ENCODE measurements at regions not wholly inside any gene's neighbourhood (a gene's known extent, or its start where the extent isn't known, plus 50 kb on each side); places are given as distances from the start of the nearest gene placed in this dataset.

DNA sequence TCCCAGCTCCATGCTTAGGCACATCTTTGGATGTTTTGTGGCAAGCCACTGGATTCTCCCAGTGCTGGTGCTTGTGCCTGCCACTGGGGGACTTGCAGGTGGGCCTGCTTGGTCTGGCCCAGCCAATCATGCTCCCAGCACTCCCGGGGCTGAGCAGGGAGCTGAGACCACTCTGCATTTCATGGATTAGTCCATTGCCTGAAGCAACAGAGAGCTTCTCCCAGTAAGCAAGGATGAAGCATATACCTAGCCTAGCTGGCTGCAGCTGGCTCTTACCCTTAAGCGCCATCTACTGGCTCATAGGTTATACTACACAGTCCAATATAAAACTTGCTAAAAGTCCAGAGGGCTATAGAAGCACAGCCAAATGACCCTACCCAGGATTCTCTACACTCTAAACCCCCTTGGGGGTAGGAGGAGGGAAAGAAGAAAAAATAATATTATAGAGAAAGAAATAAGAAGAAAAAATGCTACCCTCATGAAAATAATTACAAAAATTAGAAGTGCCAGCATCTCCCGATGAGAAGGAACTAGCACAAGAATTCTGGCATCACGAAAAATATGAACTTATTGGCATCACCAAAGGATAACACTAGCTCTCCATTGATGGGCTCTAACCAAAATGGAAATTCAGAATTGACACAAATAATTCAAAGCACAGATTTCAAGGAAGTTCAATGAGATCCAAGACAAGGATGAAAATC is 275.3 kb downstream of the C11orf87 start:
- Histone ChIP-seq H4K91ac (ENCODE audit: low read length) (no peak overlapping the region), H3K4me2 (ENCODE audit: low read length, poor library complexity, severe bottlenecking) (no peak overlapping the region), H2BK12ac (ENCODE audit: low read length in 2 of 2) (peak overlapping the region in 1 of 2 experiments; percentile 3), H3K27me3 (ENCODE audit: control insufficient read depth in 1 of 2, insufficient read depth in 1 of 2, low read length in 2 of 2) (no peaks in the 10 kb centered on the region), H4K8ac (ENCODE audit: low read length) (no peak overlapping the region), H3K27ac (ENCODE audit: low read length, poor library complexity, severe bottlenecking) (no peak overlapping the region), H3K4ac (ENCODE audit: low read depth in 1 of 2, low read length in 2 of 2) (no peak overlapping the region), H3K18ac (ENCODE audit: low read depth in 1 of 2, low read length in 2 of 2) (no peak overlapping the region), H2AK5ac (ENCODE audit: low read length, severe bottlenecking) (no peak overlapping the region), H3K79me1 (replicated peaks; ENCODE audit: low read length, poor library complexity, severe bottlenecking) (no peaks in the 10 kb centered on the region), H2AFZ (ENCODE audit: low read depth, low read length) (no peak overlapping the region), H2BK5ac (ENCODE audit: low read depth, low read length, poor library complexity, severe bottlenecking) (no peak overlapping the region), H2BK120ac (ENCODE audit: low read depth, low read length) (no peak overlapping the region), H3K4me1 (ENCODE audit: control insufficient read depth, insufficient read depth, low read depth, low read length) (no peaks in the 10 kb centered on the region), H3K9ac (ENCODE audit: low read length) (peak overlapping the region; percentile 41), H2BK15ac (ENCODE audit: low read depth, poor library complexity, severe bottlenecking) (no peak overlapping the region), H3K14ac (ENCODE audit: low read length in 2 of 2) (no peak overlapping the region), H3K36me3 (ENCODE audit: control insufficient read depth in 1 of 2, insufficient read depth in 2 of 2, low read depth in 1 of 2, low read length in 2 of 2) (no peaks in the 10 kb centered on the region), H3K4me3 (ENCODE audit: insufficient read depth in 1 of 2, low read depth in 1 of 2, low read length in 2 of 2) (no peak overlapping the region), H3K23ac (ENCODE audit: low read length in 2 of 2) (no peak overlapping the region), H3K9me3 (ENCODE audit: control insufficient read depth, low read length) (peaks cover 10% of the 10 kb centered on the region)
- peak; percentile 64 for DNase-seq
- WGBS, result 61% methylated on average over 4 of the region's 4 CpGs

DNA sequence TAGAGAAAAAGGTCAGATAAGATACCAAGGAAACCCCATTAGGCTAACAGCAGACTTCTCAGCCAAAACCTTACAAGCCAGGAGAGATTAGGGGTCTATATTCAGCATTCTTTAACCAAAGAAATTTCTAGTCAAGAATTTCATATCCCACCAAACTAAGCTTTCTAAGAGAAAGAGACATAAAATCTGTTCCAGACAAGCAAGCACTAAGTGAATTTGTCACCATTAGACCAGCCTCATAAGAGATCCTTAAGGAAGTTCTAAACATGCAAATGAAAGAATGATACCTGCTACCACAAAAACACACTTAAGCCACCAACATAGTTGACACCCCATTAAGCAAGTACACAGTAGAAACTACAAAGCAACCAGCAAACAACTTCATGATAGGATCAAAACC is 276.2 kb downstream of the C11orf87 start:
- no peak overlapping the region for H3K4me2 ChIP-seq (ENCODE audit: low read length, poor library complexity, severe bottlenecking)
- H2BK5ac ChIP-seq (ENCODE audit: low read depth, low read length, poor library complexity, severe bottlenecking), result no peak overlapping the region
- no peak overlapping the region for H2BK15ac ChIP-seq (ENCODE audit: low read depth, poor library complexity, severe bottlenecking)
- H3K4me3 ChIP-seq (ENCODE audit: insufficient read depth in 1 of 2, low read depth in 1 of 2, low read length in 2 of 2), result no peak overlapping the region
- no peak overlapping the region for H4K91ac ChIP-seq (ENCODE audit: low read length)
- H3K4ac ChIP-seq (ENCODE audit: low read depth in 1 of 2, low read length in 2 of 2), result no peak overlapping the region
- no peak overlapping the region for H3K18ac ChIP-seq (ENCODE audit: low read depth in 1 of 2, low read length in 2 of 2)
- no peaks in the 10 kb centered on the region for H3K36me3 ChIP-seq (ENCODE audit: control insufficient read depth in 1 of 2, insufficient read depth in 2 of 2, low read depth in 1 of 2, low read length in 2 of 2)
- DNase-seq, result no peak
- no peak overlapping the region for H3K27ac ChIP-seq (ENCODE audit: low read length, poor library complexity, severe bottlenecking)
- H3K23ac ChIP-seq (ENCODE audit: low read length in 2 of 2), result no peak overlapping the region
- H3K4me1 ChIP-seq (ENCODE audit: control insufficient read depth, insufficient read depth, low read depth, low read length), result no peaks in the 10 kb centered on the region
- H3K9me3 ChIP-seq (ENCODE audit: control insufficient read depth, low read length), result peaks cover 10% of the 10 kb centered on the region
- no peak overlapping the region for H3K9ac ChIP-seq (ENCODE audit: low read length)
- no peaks in the 10 kb centered on the region for H3K79me1 ChIP-seq (replicated peaks; ENCODE audit: low read length, poor library complexity, severe bottlenecking)
- no peak overlapping the region for H4K8ac ChIP-seq (ENCODE audit: low read length)
- H2BK12ac ChIP-seq (ENCODE audit: low read length in 2 of 2), result no peak overlapping the region
- no peak overlapping the region for H2BK120ac ChIP-seq (ENCODE audit: low read depth, low read length)
- no peaks in the 10 kb centered on the region for H3K27me3 ChIP-seq (ENCODE audit: control insufficient read depth in 1 of 2, insufficient read depth in 1 of 2, low read length in 2 of 2)
- H3K14ac ChIP-seq (ENCODE audit: low read length in 2 of 2), result no peak overlapping the region
- no peak overlapping the region for H2AFZ ChIP-seq (ENCODE audit: low read depth, low read length)
- H2AK5ac ChIP-seq (ENCODE audit: low read length, severe bottlenecking), result no peak overlapping the region

DNA sequence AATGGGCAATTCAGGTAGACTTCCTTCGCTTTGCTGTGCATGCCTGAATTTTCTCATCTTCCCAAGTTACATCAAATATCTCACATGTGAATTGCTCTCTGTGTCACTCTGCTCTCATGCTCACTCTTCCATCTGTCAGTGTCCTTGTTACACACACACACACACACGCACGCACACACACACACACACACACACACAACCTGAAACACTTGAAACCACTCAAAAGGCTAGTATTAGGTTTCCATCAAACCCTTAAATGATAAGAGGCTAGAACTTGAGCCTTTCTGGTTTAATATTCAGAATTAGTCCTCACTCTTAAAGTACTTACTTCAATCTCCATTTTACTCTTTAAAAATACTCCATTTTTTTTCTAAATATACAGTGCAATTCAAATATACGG is 282.4 kb downstream of the C11orf87 start:
- DNase-seq, result no peak
- no peak overlapping the region for H2BK12ac ChIP-seq (ENCODE audit: low read length in 2 of 2)
- H2BK15ac ChIP-seq (ENCODE audit: low read depth, poor library complexity, severe bottlenecking), result no peak overlapping the region
- no peak overlapping the region for H4K91ac ChIP-seq (ENCODE audit: low read length)
- H3K36me3 ChIP-seq (ENCODE audit: control insufficient read depth in 1 of 2, insufficient read depth in 2 of 2, low read depth in 1 of 2, low read length in 2 of 2), result no peaks in the 10 kb centered on the region
- H3K79me1 ChIP-seq (replicated peaks; ENCODE audit: low read length, poor library complexity, severe bottlenecking), result no peaks in the 10 kb centered on the region
- H3K27me3 ChIP-seq (ENCODE audit: control insufficient read depth in 1 of 2, insufficient read depth in 1 of 2, low read length in 2 of 2), result no peaks in the 10 kb centered on the region
- no peak overlapping the region for H3K14ac ChIP-seq (ENCODE audit: low read length in 2 of 2)
- no peak overlapping the region for H3K4ac ChIP-seq (ENCODE audit: low read depth in 1 of 2, low read length in 2 of 2)
- no peak overlapping the region for H3K23ac ChIP-seq (ENCODE audit: low read length in 2 of 2)
- H3K4me3 ChIP-seq (ENCODE audit: insufficient read depth in 1 of 2, low read depth in 1 of 2, low read length in 2 of 2), result no peak overlapping the region
- WGBS, result 63% methylated on average over 4 of the region's 4 CpGs
- H3K4me1 ChIP-seq (ENCODE audit: control insufficient read depth, insufficient read depth, low read depth, low read length), result no peaks in the 10 kb centered on the region
- H3K4me2 ChIP-seq (ENCODE audit: low read length, poor library complexity, severe bottlenecking), result no peak overlapping the region
- H2AK5ac ChIP-seq (ENCODE audit: low read length, severe bottlenecking), result no peak overlapping the region
- H3K18ac ChIP-seq (ENCODE audit: low read depth in 1 of 2, low read length in 2 of 2), result no peak overlapping the region
- H2BK120ac ChIP-seq (ENCODE audit: low read depth, low read length), result no peak overlapping the region
- H3K9ac ChIP-seq (ENCODE audit: low read length), result no peak overlapping the region
- no peak overlapping the region for H4K8ac ChIP-seq (ENCODE audit: low read length)
- H2BK5ac ChIP-seq (ENCODE audit: low read depth, low read length, poor library complexity, severe bottlenecking), result no peak overlapping the region
- H3K9me3 ChIP-seq (ENCODE audit: control insufficient read depth, low read length), result no peaks in the 10 kb centered on the region
- no peak overlapping the region for H3K27ac ChIP-seq (ENCODE audit: low read length, poor library complexity, severe bottlenecking)
- no peak overlapping the region for H2AFZ ChIP-seq (ENCODE audit: low read depth, low read length)

DNA sequence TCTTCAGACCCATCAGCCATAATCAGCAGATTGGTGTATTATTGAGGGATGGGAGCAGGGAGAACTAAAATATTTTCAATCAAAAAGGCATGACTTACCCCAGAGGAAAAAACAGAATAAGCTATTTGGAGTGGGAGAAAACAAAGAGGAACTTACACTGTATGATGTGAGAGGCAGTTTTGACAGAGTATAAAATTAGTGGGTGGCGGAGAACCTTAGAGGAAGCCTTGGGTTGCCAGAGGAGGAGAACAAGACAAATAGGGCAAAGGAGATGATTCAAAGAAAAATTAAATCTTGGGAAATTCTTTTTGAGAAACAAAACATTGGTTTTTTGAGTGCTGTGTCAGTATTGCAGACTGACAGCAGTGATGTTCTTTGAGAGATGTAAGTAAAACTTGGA is 285.0 kb downstream of the C11orf87 start:
- no peak overlapping the region for H2BK5ac ChIP-seq (ENCODE audit: low read depth, low read length, poor library complexity, severe bottlenecking)
- H3K4me3 ChIP-seq (ENCODE audit: insufficient read depth in 1 of 2, low read depth in 1 of 2, low read length in 2 of 2), result no peak overlapping the region
- H3K36me3 ChIP-seq (ENCODE audit: control insufficient read depth in 1 of 2, insufficient read depth in 2 of 2, low read depth in 1 of 2, low read length in 2 of 2), result no peaks in the 10 kb centered on the region
- no peaks in the 10 kb centered on the region for H3K79me1 ChIP-seq (replicated peaks; ENCODE audit: low read length, poor library complexity, severe bottlenecking)
- H3K27ac ChIP-seq (ENCODE audit: low read length, poor library complexity, severe bottlenecking), result no peak overlapping the region
- DNase-seq, result no peak
- H3K18ac ChIP-seq (ENCODE audit: low read depth in 1 of 2, low read length in 2 of 2), result no peak overlapping the region
- no peak overlapping the region for H3K4ac ChIP-seq (ENCODE audit: low read depth in 1 of 2, low read length in 2 of 2)
- H2BK12ac ChIP-seq (ENCODE audit: low read length in 2 of 2), result no peak overlapping the region
- H4K8ac ChIP-seq (ENCODE audit: low read length), result no peak overlapping the region
- H2BK15ac ChIP-seq (ENCODE audit: low read depth, poor library complexity, severe bottlenecking), result no peak overlapping the region
- H3K23ac ChIP-seq (ENCODE audit: low read length in 2 of 2), result no peak overlapping the region
- H3K9ac ChIP-seq (ENCODE audit: low read length), result no peak overlapping the region
- no peak overlapping the region for H2AFZ ChIP-seq (ENCODE audit: low read depth, low read length)
- no peak overlapping the region for H2BK120ac ChIP-seq (ENCODE audit: low read depth, low read length)
- H3K14ac ChIP-seq (ENCODE audit: low read length in 2 of 2), result no peak overlapping the region
- no peak overlapping the region for H3K4me2 ChIP-seq (ENCODE audit: low read length, poor library complexity, severe bottlenecking)
- no peak overlapping the region for H4K91ac ChIP-seq (ENCODE audit: low read length)
- no peaks in the 10 kb centered on the region for H3K27me3 ChIP-seq (ENCODE audit: control insufficient read depth in 1 of 2, insufficient read depth in 1 of 2, low read length in 2 of 2)
- WGBS, result 92% methylated on average over 1 of the region's 1 CpG
- no peak overlapping the region for H2AK5ac ChIP-seq (ENCODE audit: low read length, severe bottlenecking)
- no peaks in the 10 kb centered on the region for H3K4me1 ChIP-seq (ENCODE audit: control insufficient read depth, insufficient read depth, low read depth, low read length)
- H3K9me3 ChIP-seq (ENCODE audit: control insufficient read depth, low read length), result no peaks in the 10 kb centered on the region

Data from mesenchymal stem cell (in vitro differentiated cells and primary cell).